Kidney (tissue), 13 donors: ENCODE measurements at regions not wholly inside any gene's neighbourhood (a gene's known extent, or its start where the extent isn't known, plus 50 kb on each side); places are given as distances from the start of the nearest gene placed in this dataset.
A peak's percentile ranks its signal among the peaks of the same experiment; 100 is the strongest.

Experiments used
- DNase-seq, 5 donors: peaks; one replicate each; pipeline ENCODE4 v3.0.0-alpha.2; 2013 to 2020
- FAIRE-seq: peaks from 2 replicates; lab custom pipeline; 2012; peaks lifted over from hg19 to GRCh38; lab: Jason Lieb, UNC
- H3K27ac ChIP-seq, 2 donors: one replicate each; pipeline ENCODE4 v1.7.0; 2013; ENCODE audit warnings: low read depth in 2 of 2, low read length in 2 of 2, inconsistent platforms in 1 of 2
- H3K27me3 ChIP-seq: one replicate; pipeline ENCODE4 v1.7.1; 2013; ENCODE audit warnings: low read length, inconsistent platforms; ENCODE audit not compliant: control insufficient read depth, insufficient read depth
- H3K36me3 ChIP-seq, 3 donors: one replicate each; pipeline versions ENCODE4 v1.7.0 to v1.7.1; 2013; ENCODE audit warnings: low read length in 3 of 3, control low read depth in 1 of 3, inconsistent platforms in 1 of 3; ENCODE audit not compliant: insufficient read depth in 3 of 3, control insufficient read depth in 2 of 3
- H3K4me1 ChIP-seq, 3 donors: one replicate each; pipeline versions ENCODE4 v1.7.0 to v1.7.1; 2013; ENCODE audit warnings: low read length in 3 of 3, inconsistent platforms in 1 of 3, low read depth in 1 of 3; ENCODE audit not compliant: control insufficient read depth in 2 of 3, insufficient read depth in 2 of 3
- H3K4me3 ChIP-seq, 3 donors: one replicate each; pipeline versions ENCODE4 v1.7.0 to v1.8.1; 2013; ENCODE audit warnings: low read length in 3 of 3, control low read depth in 1 of 3, inconsistent platforms in 1 of 3
- H3K9ac ChIP-seq, 3 donors: one replicate each; pipeline versions ENCODE4 v1.7.0 to v1.7.1; 2013; ENCODE audit warnings: low read length in 3 of 3, control low read depth in 1 of 3, inconsistent platforms in 1 of 3
- H3K9me3 ChIP-seq, 3 donors: one replicate each; pipeline versions ENCODE4 v1.7.0 to v1.7.1; 2013; ENCODE audit warnings: low read length in 3 of 3, control low read depth in 1 of 3, inconsistent platforms in 1 of 3; ENCODE audit not compliant: control insufficient read depth in 2 of 3, insufficient read depth in 1 of 3
- intact Hi-C: fragments of 100-400 bp; cut with DNase I; formaldehyde crosslinking; loops from one replicate; pipeline ENCODE4 v1.11.1; 2022
- TF ChIP-seq, protein P1 (sequence below): IDR thresholded peaks from 3 replicates; pipeline ENCODE4 v1.5.1; 2012; ENCODE audit warnings: mild to moderate bottlenecking, moderate library complexity, borderline replicate concordance; ENCODE audit not compliant: insufficient read depth; ENCODE audit errors: extremely low read depth
- donor health status: control.
- donor health status: control.
- donor health status: control.
- donor health status: control.
- donor health status: control.
- donor health status: DM: yes; HTN: yes; CAD: no.
- donor health status: Normal renal cell carcinoma (clear cell type).

DNA sequence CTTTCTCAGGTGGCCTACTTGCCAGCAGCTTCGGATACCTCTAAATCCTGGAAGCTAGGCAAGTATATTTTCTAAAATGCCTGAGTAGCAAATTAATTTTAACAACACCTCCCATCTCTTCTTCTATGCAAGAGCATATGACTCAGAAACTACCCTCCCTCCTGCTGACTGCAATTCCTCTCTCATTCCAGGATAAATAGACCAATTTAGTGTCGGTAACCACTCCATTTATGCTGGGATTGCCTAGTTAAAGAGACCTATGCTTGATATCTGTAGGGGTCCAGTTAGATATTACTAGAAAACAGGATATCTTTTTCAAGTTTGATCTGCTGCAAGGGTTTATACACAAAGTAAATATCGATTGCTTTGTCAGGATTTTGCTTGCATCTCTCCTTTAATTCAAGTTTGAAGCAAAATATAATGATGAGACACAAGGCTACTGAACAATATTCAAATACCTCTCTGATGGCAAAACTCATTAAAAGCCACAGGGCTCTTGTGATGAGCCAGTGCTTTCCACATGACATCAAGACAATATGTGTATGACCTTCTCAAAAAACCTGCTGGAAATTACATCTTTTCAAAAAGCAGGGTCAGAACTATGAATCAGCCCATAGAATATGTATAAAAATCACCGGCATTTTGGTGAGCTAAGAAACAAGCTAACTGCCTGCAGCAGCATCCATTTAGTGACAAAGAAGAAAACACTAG lies 491.6 kb upstream of the NECTIN3 start:
- H3K27me3 ChIP-seq, result no peaks in the 10 kb centered on the region
- H3K4me1 ChIP-seq, result no peaks in the 10 kb centered on the region
- no peaks in the 10 kb centered on the region for H3K9me3 ChIP-seq
- DNase-seq, result no peak
- no peak overlapping the region for H3K9ac ChIP-seq
- no peak for FAIRE-seq
- H3K4me3 ChIP-seq, result no peak overlapping the region
- no peak overlapping the region for H3K27ac ChIP-seq
- TF ChIP-seq, protein P1, sequence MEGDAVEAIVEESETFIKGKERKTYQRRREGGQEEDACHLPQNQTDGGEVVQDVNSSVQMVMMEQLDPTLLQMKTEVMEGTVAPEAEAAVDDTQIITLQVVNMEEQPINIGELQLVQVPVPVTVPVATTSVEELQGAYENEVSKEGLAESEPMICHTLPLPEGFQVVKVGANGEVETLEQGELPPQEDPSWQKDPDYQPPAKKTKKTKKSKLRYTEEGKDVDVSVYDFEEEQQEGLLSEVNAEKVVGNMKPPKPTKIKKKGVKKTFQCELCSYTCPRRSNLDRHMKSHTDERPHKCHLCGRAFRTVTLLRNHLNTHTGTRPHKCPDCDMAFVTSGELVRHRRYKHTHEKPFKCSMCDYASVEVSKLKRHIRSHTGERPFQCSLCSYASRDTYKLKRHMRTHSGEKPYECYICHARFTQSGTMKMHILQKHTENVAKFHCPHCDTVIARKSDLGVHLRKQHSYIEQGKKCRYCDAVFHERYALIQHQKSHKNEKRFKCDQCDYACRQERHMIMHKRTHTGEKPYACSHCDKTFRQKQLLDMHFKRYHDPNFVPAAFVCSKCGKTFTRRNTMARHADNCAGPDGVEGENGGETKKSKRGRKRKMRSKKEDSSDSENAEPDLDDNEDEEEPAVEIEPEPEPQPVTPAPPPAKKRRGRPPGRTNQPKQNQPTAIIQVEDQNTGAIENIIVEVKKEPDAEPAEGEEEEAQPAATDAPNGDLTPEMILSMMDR, result no peak
- intact Hi-C loops, result no loop called here
- H3K36me3 ChIP-seq, result no peaks in the 10 kb centered on the region

DNA sequence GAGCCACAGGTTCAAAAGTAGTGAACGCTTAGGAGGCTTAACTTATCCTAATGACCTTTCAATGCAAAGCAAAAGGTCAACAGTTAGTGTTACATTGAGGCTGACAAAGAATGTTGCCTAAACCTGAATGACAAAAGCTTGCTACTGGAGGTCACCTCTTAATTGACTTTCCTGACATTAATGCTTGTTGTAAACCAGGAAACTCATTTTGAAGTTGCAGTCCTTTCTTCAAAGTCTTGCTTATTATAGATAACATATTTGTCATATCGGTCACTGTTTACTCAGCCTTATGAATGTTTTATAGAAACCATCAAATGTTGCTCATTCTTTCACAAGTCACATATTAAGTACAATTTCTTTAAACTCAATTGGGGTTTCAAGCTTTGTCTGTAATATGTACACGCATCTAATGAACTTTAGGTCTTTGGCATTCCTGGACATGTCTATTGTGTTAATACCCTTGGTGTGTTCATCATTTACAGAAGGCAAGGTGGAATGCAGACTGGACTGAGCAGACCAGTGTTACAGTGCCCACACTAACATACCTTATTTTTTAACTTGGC lies 488.2 kb upstream of the NECTIN3 start:
- Histone ChIP-seq H3K27me3 (no peaks in the 10 kb centered on the region), H3K9me3 (no peaks in the 10 kb centered on the region), H3K4me1 (no peaks in the 10 kb centered on the region), H3K9ac (no peak overlapping the region), H3K4me3 (no peak overlapping the region), H3K36me3 (no peaks in the 10 kb centered on the region), H3K27ac (no peak overlapping the region)
- intact Hi-C loops, result no loop called here
- DNase-seq, result no peak
- FAIRE-seq, result no peak
- TF ChIP-seq, protein P1, result no peak

DNA sequence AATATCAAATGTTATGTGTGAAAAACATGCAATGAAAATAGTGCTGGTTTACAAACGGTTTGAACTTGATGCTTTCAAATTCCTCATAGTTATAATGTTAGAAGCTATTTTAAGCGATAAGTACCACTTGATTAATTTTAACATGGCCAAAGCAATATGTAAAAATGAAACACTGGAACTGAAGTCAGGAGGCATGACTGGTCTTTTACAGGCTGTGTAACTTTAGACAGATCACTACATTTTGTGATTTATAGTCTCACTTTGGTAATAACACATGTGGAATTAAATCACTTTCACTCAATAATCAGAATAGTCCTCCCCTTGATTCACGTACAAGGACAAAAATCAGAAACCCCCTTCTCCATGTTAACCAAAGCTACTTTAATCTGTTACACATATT lies 482.7 kb upstream of the NECTIN3 start:
- H3K9ac ChIP-seq, result no peak overlapping the region
- DNase-seq, result peak in 1 of 5 donors; percentile 6
- H3K4me1 ChIP-seq, result no peaks in the 10 kb centered on the region
- intact Hi-C loops, result no loop called here
- TF ChIP-seq, protein P1, result no peak
- H3K4me3 ChIP-seq, result no peak overlapping the region
- H3K27ac ChIP-seq, result no peak overlapping the region
- no peaks in the 10 kb centered on the region for H3K27me3 ChIP-seq
- no peaks in the 10 kb centered on the region for H3K9me3 ChIP-seq
- no peaks in the 10 kb centered on the region for H3K36me3 ChIP-seq
- no peak for FAIRE-seq

DNA sequence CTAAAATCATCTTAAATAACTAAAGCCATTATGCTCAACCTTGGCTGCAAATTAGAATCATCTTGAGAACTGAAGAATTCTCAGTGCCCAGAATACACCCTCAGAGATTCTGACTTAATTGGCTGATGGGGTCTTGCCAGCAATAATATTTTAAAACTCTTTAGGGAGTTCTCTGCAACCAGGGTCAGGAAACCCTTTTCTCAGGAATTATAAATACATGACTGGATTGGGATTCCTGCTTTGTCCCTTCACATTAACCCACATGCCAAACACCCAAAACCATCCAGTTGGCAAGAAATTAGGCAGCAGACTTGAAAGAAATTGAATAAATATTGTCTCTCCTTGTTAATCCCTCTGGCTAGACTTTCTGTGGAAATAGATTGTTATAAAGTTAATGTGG lies 482.3 kb upstream of the NECTIN3 start:
- Histone ChIP-seq H3K9ac (no peak overlapping the region), H3K27ac (no peak overlapping the region), H3K27me3 (no peaks in the 10 kb centered on the region), H3K4me3 (no peak overlapping the region), H3K36me3 (no peaks in the 10 kb centered on the region), H3K4me1 (no peaks in the 10 kb centered on the region), H3K9me3 (no peaks in the 10 kb centered on the region)
- intact Hi-C loops, result no loop called here
- no peak for FAIRE-seq
- TF ChIP-seq, protein P1, result no peak
- DNase-seq, result no peak
